Erythroblast (primary cell): ENCODE measurements at regions not wholly inside any gene's neighbourhood (a gene's known extent, or its start where the extent isn't known, plus 50 kb on each side); places are given as distances from the start of the nearest gene placed in this dataset.

Source experiments
- DNase-seq, 2 experiments: peaks; one replicate each; lab custom pipeline; 2025; lab: John Stamatoyannopoulos, UW
- GATA1 ChIP-seq: IDR thresholded peaks from 2 replicates; pipeline ENCODE4 v1.6.1; 2011; ENCODE audit warnings: low read depth, mild to moderate bottlenecking, control low read depth, low read length, moderate library complexity
- POLR2A ChIP-seq: IDR thresholded peaks from 2 replicates; pipeline ENCODE4 v1.6.1; 2011; ENCODE audit warnings: mild to moderate bottlenecking, low read length

GRCh38 chr4:176843710-176844109 lies 51.0 kb upstream of the VEGFC start:
- no peak for DNase-seq
- no peak for TF ChIP-seq GATA1

GRCh38 chr4:176844448-176844847 lies 51.7 kb upstream of the VEGFC start:
- DNase-seq = no peak
- no peak for TF ChIP-seq GATA1
- no peak for TF ChIP-seq POLR2A

- no peak for TF ChIP-seq GATA1
- no peak for DNase-seq
Measured at GRCh38 chr4:176845636-176846035, 52.9 kb upstream of the VEGFC start.

- TF ChIP-seq GATA1 (no peak), POLR2A (no peak)
- no peak for DNase-seq
Measured at GRCh38 chr4:176849076-176849475, 56.4 kb upstream of the VEGFC start.

- DNase-seq = no peak
- TF ChIP-seq POLR2A = no peak
- TF ChIP-seq GATA1 = no peak
Measured at GRCh38 chr4:176850436-176850835, 57.7 kb upstream of the VEGFC start.

GRCh38 chr4:176856421-176856820 lies 63.7 kb upstream of the VEGFC start:
- no peak for DNase-seq
- TF ChIP-seq POLR2A (no peak), GATA1 (no peak)

GRCh38 chr4:176858839-176859238 lies 66.1 kb upstream of the VEGFC start:
- TF ChIP-seq POLR2A (no peak), GATA1 (no peak)
- DNase-seq = no peak

GRCh38 chr4:176864238-176864637 lies 71.5 kb upstream of the VEGFC start:
- DNase-seq = no peak
- no peak for TF ChIP-seq POLR2A
- no peak for TF ChIP-seq GATA1

GRCh38 chr4:176868676-176869075 lies 76.0 kb upstream of the VEGFC start:
- DNase-seq = no peak
- TF ChIP-seq POLR2A (no peak), GATA1 (no peak)

- DNase-seq = no peak
- TF ChIP-seq POLR2A (no peak), GATA1 (no peak)
Measured at GRCh38 chr4:176872461-176872860, 79.7 kb upstream of the VEGFC start.

GRCh38 chr4:176874721-176875445 lies 82.2 kb upstream of the VEGFC start:
- no peak for TF ChIP-seq POLR2A
- TF ChIP-seq GATA1 = no peak

GRCh38 chr4:176875446-176875930 lies 82.8 kb upstream of the VEGFC start:
- DNase-seq = no peak
- TF ChIP-seq GATA1 = no peak
- no peak for TF ChIP-seq POLR2A

More at GRCh38 chr4:176874721-176875445, 82.2 kb upstream of the VEGFC start:
- DNase-seq = no peak

GRCh38 chr4:176879380-176880116 lies 86.8 kb upstream of the VEGFC start:
- TF ChIP-seq POLR2A = no peak
- TF ChIP-seq GATA1 = no peak
- DNase-seq = no peak

- no peak for DNase-seq
- TF ChIP-seq POLR2A (no peak), GATA1 (no peak)
Measured at GRCh38 chr4:176882206-176882605, 89.5 kb upstream of the VEGFC start.
